GM13977 (cell line): ENCODE measurements at regions not wholly inside any gene's neighbourhood (a gene's known extent, or its start where the extent isn't known, plus 50 kb on each side); places are given as distances from the start of the nearest gene placed in this dataset.

ENCODE experiments used
- DNase-seq: peaks from one replicate; pipeline ENCODE4 v3.0.0; 2012; ENCODE audit warnings: low spot score
- in situ Hi-C: fragments of 300-500 bp; cut with MboI; formaldehyde crosslinking; loops from one replicate; pipeline ENCODE4 v1.12.0; 2022; ENCODE audit warnings: low sequenced_read_pairs, low pct_unique_long_range_greater_than_20kb, mixed read lengths, inconsistent platforms; ENCODE audit not compliant: unreplicated experiment
- TF ChIP-seq, protein P1 (sequence below): IDR thresholded peaks from 2 replicates; pipeline ENCODE4 v1.5.1; 2012; ENCODE audit warnings: mild to moderate bottlenecking, control low read depth; ENCODE audit not compliant: insufficient read depth; ENCODE audit errors: extremely low read depth, missing control alignments

- in situ Hi-C loops, result no loop called here
- DNase-seq, result no peak
- TF ChIP-seq, protein P1, sequence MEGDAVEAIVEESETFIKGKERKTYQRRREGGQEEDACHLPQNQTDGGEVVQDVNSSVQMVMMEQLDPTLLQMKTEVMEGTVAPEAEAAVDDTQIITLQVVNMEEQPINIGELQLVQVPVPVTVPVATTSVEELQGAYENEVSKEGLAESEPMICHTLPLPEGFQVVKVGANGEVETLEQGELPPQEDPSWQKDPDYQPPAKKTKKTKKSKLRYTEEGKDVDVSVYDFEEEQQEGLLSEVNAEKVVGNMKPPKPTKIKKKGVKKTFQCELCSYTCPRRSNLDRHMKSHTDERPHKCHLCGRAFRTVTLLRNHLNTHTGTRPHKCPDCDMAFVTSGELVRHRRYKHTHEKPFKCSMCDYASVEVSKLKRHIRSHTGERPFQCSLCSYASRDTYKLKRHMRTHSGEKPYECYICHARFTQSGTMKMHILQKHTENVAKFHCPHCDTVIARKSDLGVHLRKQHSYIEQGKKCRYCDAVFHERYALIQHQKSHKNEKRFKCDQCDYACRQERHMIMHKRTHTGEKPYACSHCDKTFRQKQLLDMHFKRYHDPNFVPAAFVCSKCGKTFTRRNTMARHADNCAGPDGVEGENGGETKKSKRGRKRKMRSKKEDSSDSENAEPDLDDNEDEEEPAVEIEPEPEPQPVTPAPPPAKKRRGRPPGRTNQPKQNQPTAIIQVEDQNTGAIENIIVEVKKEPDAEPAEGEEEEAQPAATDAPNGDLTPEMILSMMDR, result no peak
Measured at GRCh38 chr10:25766687-25767221, 167.3 kb upstream of the MYO3A start.

DNA sequence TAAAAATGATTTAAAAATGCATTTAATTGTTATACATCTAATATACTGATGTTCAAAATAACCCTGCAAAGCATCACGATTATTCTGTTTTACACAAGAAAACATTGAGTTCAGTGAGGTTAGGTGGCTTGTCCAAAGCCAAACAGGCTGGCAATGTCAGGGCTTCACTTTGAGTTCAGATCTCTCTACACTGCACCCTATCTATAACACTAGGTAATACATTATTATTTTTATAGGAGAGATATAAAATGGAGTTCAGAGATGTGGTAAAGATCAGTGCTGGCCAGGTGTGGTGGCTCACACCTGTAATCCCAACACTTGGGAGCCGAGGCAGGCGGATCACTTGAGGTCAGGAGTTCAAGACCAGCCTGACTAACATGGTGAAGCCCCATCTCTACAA is 165.9 kb upstream of the MYO3A start:
- TF ChIP-seq, protein P1, result no peak
- DNase-seq, result no peak
- in situ Hi-C loops, result no loop called here

GRCh38 chr10:25778646-25779045 is 155.4 kb upstream of the MYO3A start:
- in situ Hi-C loops, result no loop called here
- DNase-seq, result no peak
- TF ChIP-seq, protein P1, result no peak

DNA sequence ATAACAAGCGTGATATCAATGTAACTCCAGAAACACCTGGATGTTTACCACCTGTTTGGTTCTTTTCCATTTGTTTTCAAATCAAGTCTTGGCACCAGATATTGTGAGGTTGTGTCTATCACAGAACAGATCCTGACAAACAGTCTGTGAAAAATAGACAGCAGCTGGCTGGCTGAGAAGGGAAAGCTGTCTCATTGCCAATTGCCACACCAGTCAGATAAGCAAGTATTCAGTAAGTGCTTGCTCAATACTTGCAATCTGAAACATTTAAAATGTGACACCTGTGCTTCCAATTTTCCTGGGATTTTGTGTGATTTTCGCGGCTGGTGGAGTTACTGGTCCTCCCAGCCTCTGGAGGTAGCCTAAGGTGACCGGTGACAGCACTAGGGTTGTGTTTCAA is 147.9 kb upstream of the MYO3A start:
- in situ Hi-C loops, result no loop called here
- TF ChIP-seq, protein P1, result no peak
- no peak for DNase-seq

GRCh38 chr10:25786899-25787298 is 147.1 kb upstream of the MYO3A start:
- DNase-seq, result no peak
- TF ChIP-seq, protein P1, result no peak
- in situ Hi-C loops, result no loop called here

- in situ Hi-C loops, result no loop called here
- DNase-seq, result no peak
- TF ChIP-seq, protein P1, result no peak
Measured at GRCh38 chr10:25797888-25798429, 136.1 kb upstream of the MYO3A start.
